Mesothelial cell of epicardium (in vitro differentiated cells): ENCODE measurements at regions not wholly inside any gene's neighbourhood (a gene's known extent, or its start where the extent isn't known, plus 50 kb on each side); places are given as distances from the start of the nearest gene placed in this dataset.

Source experiments
- DNase-seq, 2 experiments: peaks; one replicate each; pipeline ENCODE4 v3.0.0; 2021; ENCODE audit warnings: low spot score in 2 of 2; ENCODE audit not compliant: unreplicated experiment in 2 of 2
- H3K27ac Mint-ChIP-seq: 2 replicates; pipeline ENCODE4 v1.8.0; 2021; ENCODE audit warnings: mixed read lengths
- H3K27me3 Mint-ChIP-seq: 2 replicates; pipeline ENCODE4 v1.8.0; 2021; ENCODE audit warnings: low read depth, mixed read lengths
- H3K36me3 Mint-ChIP-seq: 2 replicates; pipeline ENCODE4 v1.8.0; 2021; ENCODE audit warnings: mixed read lengths
- H3K4me1 Mint-ChIP-seq: 2 replicates; pipeline ENCODE4 v1.8.0; 2021; ENCODE audit warnings: mixed read lengths
- H3K4me3 Mint-ChIP-seq: 2 replicates; pipeline ENCODE4 v1.8.0; 2021; ENCODE audit warnings: mild to moderate bottlenecking, moderate library complexity, mixed read lengths
- H3K9me3 Mint-ChIP-seq: 2 replicates; pipeline ENCODE4 v1.8.0; 2021; ENCODE audit warnings: mixed read lengths
- TF ChIP-seq, protein P1 (sequence below): fragments of 200-600 bp; sonication (generic); IDR thresholded peaks from one replicate; pipeline ENCODE4 v1.5.0; 2021; ENCODE audit warnings: antibody characterized with exemption; ENCODE audit not compliant: unreplicated experiment

DNA sequence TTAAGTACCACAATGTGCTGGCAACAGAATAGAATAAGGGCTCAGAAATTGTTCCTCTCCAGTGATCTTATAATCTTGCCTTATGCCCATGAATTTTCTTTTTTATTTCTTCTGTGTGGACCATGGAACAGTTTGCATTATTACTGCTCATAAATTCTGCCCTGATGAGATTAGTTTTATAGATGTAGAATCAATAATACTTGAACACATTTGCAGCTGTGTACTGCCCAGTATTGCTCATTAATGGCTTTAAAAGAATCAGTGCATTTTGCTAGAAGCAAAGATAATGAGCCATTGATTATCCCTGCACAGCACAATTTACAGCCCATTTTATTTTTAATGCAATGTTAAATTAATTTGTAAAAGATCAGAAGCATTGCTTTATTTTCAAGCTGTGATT lies 172.3 kb upstream of the STXBP6 start:
- Mint-ChIP-seq H3K36me3 (no peaks in the 10 kb centered on the region), H3K9me3 (peaks cover 33% of the 10 kb centered on the region), H3K4me3 (no peak overlapping the region), H3K27me3 (no peaks in the 10 kb centered on the region), H3K4me1 (no peaks in the 10 kb centered on the region), H3K27ac (no peak overlapping the region)
- TF ChIP-seq, protein P1, sequence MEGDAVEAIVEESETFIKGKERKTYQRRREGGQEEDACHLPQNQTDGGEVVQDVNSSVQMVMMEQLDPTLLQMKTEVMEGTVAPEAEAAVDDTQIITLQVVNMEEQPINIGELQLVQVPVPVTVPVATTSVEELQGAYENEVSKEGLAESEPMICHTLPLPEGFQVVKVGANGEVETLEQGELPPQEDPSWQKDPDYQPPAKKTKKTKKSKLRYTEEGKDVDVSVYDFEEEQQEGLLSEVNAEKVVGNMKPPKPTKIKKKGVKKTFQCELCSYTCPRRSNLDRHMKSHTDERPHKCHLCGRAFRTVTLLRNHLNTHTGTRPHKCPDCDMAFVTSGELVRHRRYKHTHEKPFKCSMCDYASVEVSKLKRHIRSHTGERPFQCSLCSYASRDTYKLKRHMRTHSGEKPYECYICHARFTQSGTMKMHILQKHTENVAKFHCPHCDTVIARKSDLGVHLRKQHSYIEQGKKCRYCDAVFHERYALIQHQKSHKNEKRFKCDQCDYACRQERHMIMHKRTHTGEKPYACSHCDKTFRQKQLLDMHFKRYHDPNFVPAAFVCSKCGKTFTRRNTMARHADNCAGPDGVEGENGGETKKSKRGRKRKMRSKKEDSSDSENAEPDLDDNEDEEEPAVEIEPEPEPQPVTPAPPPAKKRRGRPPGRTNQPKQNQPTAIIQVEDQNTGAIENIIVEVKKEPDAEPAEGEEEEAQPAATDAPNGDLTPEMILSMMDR = no peak
- DNase-seq = no peak

DNA sequence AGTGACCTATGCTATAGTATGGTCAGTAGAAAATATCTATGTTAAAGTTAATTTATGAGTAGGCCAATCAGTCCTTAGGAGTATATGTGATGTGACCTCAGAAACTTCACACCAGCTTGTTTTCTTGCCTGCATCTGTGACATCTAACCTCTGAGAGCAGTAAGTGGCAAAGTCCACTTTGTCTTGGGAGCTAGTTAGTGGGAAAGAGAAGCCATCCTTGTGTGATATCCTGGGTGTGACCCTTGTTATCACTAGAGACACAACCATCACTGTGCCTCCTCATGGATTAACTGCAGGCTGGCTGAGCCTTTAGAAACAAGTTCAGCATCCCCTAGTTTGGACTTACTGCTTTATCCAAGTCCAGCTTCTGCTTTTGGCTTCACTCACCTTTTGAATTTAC lies 170.6 kb upstream of the STXBP6 start:
- Mint-ChIP-seq H3K36me3 (no peaks in the 10 kb centered on the region), H3K27me3 (no peaks in the 10 kb centered on the region), H3K9me3 (peaks cover 27% of the 10 kb centered on the region), H3K27ac (no peak overlapping the region), H3K4me1 (no peaks in the 10 kb centered on the region), H3K4me3 (no peak overlapping the region)
- TF ChIP-seq, protein P1 = no peak
- DNase-seq = no peak

DNA sequence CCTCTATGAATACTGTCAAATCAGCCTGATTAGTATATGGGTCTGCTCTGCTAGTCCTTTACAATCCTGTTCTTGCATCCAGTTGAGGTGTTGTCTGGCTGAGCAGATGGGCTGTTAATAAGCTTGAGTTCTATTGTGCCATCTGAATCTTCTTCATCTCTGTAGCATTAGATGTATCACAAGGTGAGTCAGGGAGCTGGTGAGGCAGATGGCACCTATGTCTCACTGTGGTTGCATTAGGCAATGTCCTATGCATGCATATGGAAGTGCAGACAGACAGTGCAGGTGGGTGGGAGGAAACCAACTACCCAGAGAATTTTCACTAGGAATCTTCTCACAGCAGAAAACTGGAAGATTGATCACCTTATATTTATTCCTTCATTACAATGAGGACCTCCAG lies 165.7 kb upstream of the STXBP6 start:
- H3K4me1 Mint-ChIP-seq = no peaks in the 10 kb centered on the region
- DNase-seq = no peak
- H3K9me3 Mint-ChIP-seq = peaks cover 46% of the 10 kb centered on the region
- no peak overlapping the region for H3K27ac Mint-ChIP-seq
- TF ChIP-seq, protein P1 = no peak
- no peaks in the 10 kb centered on the region for H3K27me3 Mint-ChIP-seq
- H3K36me3 Mint-ChIP-seq = no peaks in the 10 kb centered on the region
- H3K4me3 Mint-ChIP-seq = no peak overlapping the region

DNA sequence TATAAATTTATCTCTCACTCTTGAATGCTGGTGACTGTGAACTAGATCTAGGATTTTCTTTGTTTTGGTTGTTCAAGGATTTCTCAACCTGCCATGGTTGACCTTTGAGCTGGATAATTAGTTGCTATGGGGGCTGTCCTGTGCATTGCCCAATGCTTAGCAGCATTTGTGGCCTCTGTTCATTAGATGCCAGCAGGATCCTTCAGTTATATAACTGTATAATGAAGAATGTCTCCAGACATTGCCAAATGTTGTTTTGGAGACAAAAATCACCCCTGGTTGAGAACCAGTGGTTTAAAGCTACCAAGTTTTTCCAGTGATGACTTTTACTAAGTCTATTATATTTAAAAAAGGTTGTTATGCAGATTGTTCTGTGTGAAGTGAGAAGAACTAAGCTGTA lies 147.9 kb upstream of the STXBP6 start:
- DNase-seq = no peak
- Mint-ChIP-seq H3K27ac (no peak overlapping the region), H3K9me3 (peaks cover 80% of the 10 kb centered on the region), H3K4me3 (no peak overlapping the region), H3K4me1 (no peaks in the 10 kb centered on the region), H3K36me3 (no peaks in the 10 kb centered on the region), H3K27me3 (no peaks in the 10 kb centered on the region)
- TF ChIP-seq, protein P1 = no peak

DNA sequence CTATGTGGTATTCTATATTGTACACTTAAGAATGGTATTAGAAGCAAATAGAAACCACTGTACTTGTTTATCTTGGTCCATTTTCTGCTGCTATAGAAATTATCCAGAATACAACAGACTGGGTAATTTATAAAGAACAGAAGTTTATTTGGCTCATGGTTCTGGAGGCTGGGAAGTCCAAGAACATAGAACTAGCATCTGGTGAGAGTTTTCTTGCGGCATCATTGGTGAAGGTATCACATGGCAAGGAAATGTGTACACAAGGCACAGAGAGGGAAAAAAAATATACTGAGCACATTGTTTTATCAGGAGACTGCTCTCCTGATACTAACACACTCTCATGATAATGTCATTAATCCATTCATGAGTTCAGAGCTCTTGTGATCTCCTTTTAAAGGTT lies 130.3 kb upstream of the STXBP6 start:
- TF ChIP-seq, protein P1 = no peak
- Mint-ChIP-seq H3K4me1 (no peaks in the 10 kb centered on the region), H3K9me3 (peaks cover 66% of the 10 kb centered on the region), H3K27me3 (no peaks in the 10 kb centered on the region), H3K36me3 (no peaks in the 10 kb centered on the region), H3K27ac (no peak overlapping the region), H3K4me3 (no peak overlapping the region)
- no peak for DNase-seq

DNA sequence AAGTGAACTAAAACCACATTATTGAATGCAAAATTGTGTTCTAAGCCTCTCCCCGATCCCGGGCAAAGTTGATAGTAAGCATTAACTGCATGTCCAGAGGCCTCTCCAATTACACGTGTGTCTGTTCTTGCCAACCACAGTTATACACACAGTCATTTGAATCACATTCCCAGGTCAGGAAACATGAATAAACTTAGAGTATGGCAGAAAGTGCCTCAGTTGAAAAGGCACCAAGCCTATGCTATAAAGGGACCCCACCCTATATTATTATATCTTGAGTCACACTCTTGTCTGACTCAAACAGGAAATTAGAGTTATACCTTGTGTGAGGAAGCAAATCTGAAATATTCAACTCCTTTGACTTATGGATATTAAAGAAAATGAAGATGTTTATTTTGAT lies 128.3 kb upstream of the STXBP6 start:
- Mint-ChIP-seq H3K27me3 (no peaks in the 10 kb centered on the region), H3K9me3 (peaks cover 63% of the 10 kb centered on the region), H3K27ac (no peak overlapping the region), H3K36me3 (no peaks in the 10 kb centered on the region), H3K4me1 (no peaks in the 10 kb centered on the region), H3K4me3 (no peak overlapping the region)
- TF ChIP-seq, protein P1 = no peak
- no peak for DNase-seq
